ENCODE measurements at regions not wholly inside any gene's neighbourhood (a gene's known extent, or its start where the extent isn't known, plus 50 kb on each side); places are given as distances from the start of the nearest gene placed in this dataset.
"Not testable (repeated sequence)": the region's sequence is repeated elsewhere in the genome, so short reads cannot be mapped to it uniquely, and the experiment has no call there.

GRCh38 chr22:25340536-25340935 lies 121.1 kb downstream of the CRYBB2 start:
- TF ChIP-seq CTCF, POLR2A (IDR thresholded peaks at IDR 0.05): not testable (repeated sequence)
